ENCODE measurements at regions not wholly inside any gene's neighbourhood (a gene's known extent, or its start where the extent isn't known, plus 50 kb on each side); places are given as distances from the start of the nearest gene placed in this dataset.
"Not testable (repeated sequence)": the region's sequence is repeated elsewhere in the genome, so short reads cannot be mapped to it uniquely, and the experiment has no call there.

- DNase-seq: no peak
Observed at GRCh38 chr6:22349051-22349450, 52.2 kb upstream of the PRL start.

GRCh38 chr6:22349528-22349927 is 52.7 kb upstream of the PRL start:
- DNase-seq: no peak

- DNase-seq: peak; percentile 42
Observed at GRCh38 chr6:22350109-22350508, 53.3 kb upstream of the PRL start.

GRCh38 chr6:22353101-22353500 is 56.3 kb upstream of the PRL start:
- DNase-seq: no peak

GRCh38 chr6:22356362-22356940 is 59.6 kb upstream of the PRL start:
- DNase-seq: no peak

- DNase-seq: no peak
Observed at GRCh38 chr6:22357724-22358189, 60.9 kb upstream of the PRL start.

GRCh38 chr6:22361576-22361975 is 64.7 kb upstream of the PRL start:
- DNase-seq: no peak

GRCh38 chr6:22362361-22362760 is 65.5 kb upstream of the PRL start:
- peak; percentile 46 for DNase-seq

- no peak for DNase-seq
Observed at GRCh38 chr6:22363166-22363713, 66.4 kb upstream of the PRL start.

GRCh38 chr6:22363714-22364239 is 66.9 kb upstream of the PRL start:
- peak; percentile 79 for DNase-seq

- DNase-seq: peak; percentile 69
Observed at GRCh38 chr6:22364306-22364705, 67.5 kb upstream of the PRL start.

- DNase-seq: no peak
Observed at GRCh38 chr6:22366214-22366613, 69.4 kb upstream of the PRL start.

GRCh38 chr6:22367346-22367745 is 70.5 kb upstream of the PRL start:
- DNase-seq: peak; percentile 27

- DNase-seq: no peak
Observed at GRCh38 chr6:22368794-22369193, 72.0 kb upstream of the PRL start.

- no peak for DNase-seq
Observed at GRCh38 chr6:22372922-22373321, 76.1 kb upstream of the PRL start.

GRCh38 chr6:22374950-22375349 is 78.1 kb upstream of the PRL start:
- not testable (repeated sequence) for DNase-seq

GRCh38 chr6:22376293-22376692 is 79.5 kb upstream of the PRL start:
- not testable (repeated sequence) for DNase-seq

- DNase-seq: not testable (repeated sequence)
Observed at GRCh38 chr6:22378536-22378935, 81.7 kb upstream of the PRL start.

GRCh38 chr6:22380236-22380635 is 83.4 kb upstream of the PRL start:
- no peak for DNase-seq

GRCh38 chr6:22381845-22382544 is 85.2 kb upstream of the PRL start:
- peak; percentile 50 for DNase-seq

- no peak for DNase-seq
Observed at GRCh38 chr6:22383016-22383415, 86.2 kb upstream of the PRL start.

GRCh38 chr6:22392711-22393110 is 95.9 kb upstream of the PRL start:
- no peak for DNase-seq

- DNase-seq: no peak
Observed at GRCh38 chr6:22394691-22395090, 97.9 kb upstream of the PRL start.

GRCh38 chr6:22399693-22400092 is 102.9 kb upstream of the PRL start:
- DNase-seq: no peak

Data from eye (tissue), 1 donor.